A673 (cell line): ENCODE measurements at regions not wholly inside any gene's neighbourhood (a gene's known extent, or its start where the extent isn't known, plus 50 kb on each side); places are given as distances from the start of the nearest gene placed in this dataset.

ENCODE experiments used
- BruUV-seq: library from RNA; stranded (reverse); fragments of 400-500 nt; replicated peaks from 2 replicates; lab custom pipeline; 2021; lab: Mats Ljungman, UMichigan
- CTCF ChIA-PET: fragments of 300-600 bp; sonication (Branson Sonifier 250); formaldehyde crosslinking; loops from one replicate; lab custom pipeline; 2022; ENCODE audit warnings: antibody characterized with exemption; lab: Charles Lee
- POLR2A ChIA-PET: fragments of 300-600 bp; sonication (Branson Sonifier 250); formaldehyde crosslinking; loops from one replicate; lab custom pipeline; 2022; ENCODE audit warnings: antibody characterized with exemption; ENCODE audit not compliant: low non-redundant PET; lab: Charles Lee
- DNase-seq: peaks from one replicate; pipeline ENCODE4 v3.0.0-alpha.2; 2015; ENCODE audit warnings: low spot score
- H3K27ac ChIP-seq: fragments of 200-600 bp; sonication (generic); 2 replicates; pipeline ENCODE4 v1.5.1; 2016; ENCODE audit warnings: mixed run types, low read depth, mild to moderate bottlenecking, mixed read lengths, antibody characterized with exemption, low read length; ENCODE audit not compliant: poor library complexity, severe bottlenecking
- H3K27me3 ChIP-seq: fragments of 200-600 bp; sonication (generic); replicated peaks from 2 replicates; pipeline ENCODE4 v1.6.1; 2017; ENCODE audit warnings: mixed run types, low read depth, mild to moderate bottlenecking, mixed read lengths, antibody characterized with exemption, low read length; ENCODE audit not compliant: insufficient read depth, poor library complexity
- H3K36me3 ChIP-seq: fragments of 200-600 bp; sonication (generic); 2 replicates; pipeline ENCODE4 v1.6.1; 2016; ENCODE audit warnings: mixed run types, mild to moderate bottlenecking, mixed read lengths, antibody characterized with exemption, low read length; ENCODE audit not compliant: insufficient read depth, poor library complexity, severe bottlenecking
- H3K4me1 ChIP-seq: fragments of 200-600 bp; sonication (generic); 2 replicates; pipeline ENCODE4 v1.6.1; 2017; ENCODE audit warnings: mixed run types, mild to moderate bottlenecking, mixed read lengths, antibody characterized with exemption, low read length; ENCODE audit not compliant: insufficient read depth, poor library complexity, severe bottlenecking
- H3K4me3 ChIP-seq: fragments of 200-600 bp; sonication (generic); 2 replicates; pipeline ENCODE4 v1.5.1; 2016; ENCODE audit warnings: low read depth, mixed run types, mild to moderate bottlenecking, mixed read lengths, low read length; ENCODE audit not compliant: poor library complexity, severe bottlenecking
- H3K9me3 ChIP-seq: fragments of 200-600 bp; sonication (generic); 2 replicates; pipeline ENCODE4 v1.6.1; 2016; ENCODE audit warnings: mixed run types, low read depth, mild to moderate bottlenecking, mixed read lengths, antibody characterized with exemption, low read length; ENCODE audit not compliant: poor library complexity, severe bottlenecking
- CTCF ChIP-seq: fragments of 300-800, 200-600 bp; sonication (generic); conservative IDR thresholded peaks from 2 replicates; pipeline ENCODE4 v1.5.1; 2017; ENCODE audit warnings: low read depth, mild to moderate bottlenecking, antibody characterized with exemption, low read length, moderate library complexity, mixed read lengths
- EZH2 ChIP-seq: fragments of 200-600 bp; sonication (generic); IDR thresholded peaks from 2 replicates; pipeline ENCODE4 v1.6.1; 2017; ENCODE audit warnings: borderline replicate concordance, low read depth, mild to moderate bottlenecking, mixed read lengths, antibody characterized with exemption, low read length; ENCODE audit not compliant: poor library complexity, severe bottlenecking
- intact Hi-C: fragments of 100-400 bp; cut with micrococcal nuclease; formaldehyde crosslinking; loops from one replicate; pipeline ENCODE4 v1.10.0; 2022; ENCODE audit not compliant: unreplicated experiment

GRCh38 chr6:19034986-19035385 is 647.8 kb downstream of the RNF144B start:
- no peaks in the 10 kb centered on the region for H3K27me3 ChIP-seq
- TF ChIP-seq EZH2 (no peak), CTCF (no peak)
- DNase-seq, result no peak
- intact Hi-C loops, result no loop called here
- H3K4me1 ChIP-seq, result no peaks in the 10 kb centered on the region
- no peaks in the 10 kb centered on the region for H3K9me3 ChIP-seq
- POLR2A ChIA-PET, result no interaction called here
- H3K4me3 ChIP-seq, result no peak overlapping the region
- no peaks in the 10 kb centered on the region for H3K36me3 ChIP-seq
- CTCF ChIA-PET, result no interaction called here
- no peak overlapping the region for H3K27ac ChIP-seq
- no TSS peak for BruUV-seq

- DNase-seq, result no peak
- TF ChIP-seq EZH2 (no peak), CTCF (no peak)
- H3K36me3 ChIP-seq, result no peaks in the 10 kb centered on the region
- CTCF ChIA-PET, result no interaction called here
- POLR2A ChIA-PET, result no interaction called here
- H3K4me1 ChIP-seq, result no peaks in the 10 kb centered on the region
- no peak overlapping the region for H3K4me3 ChIP-seq
- no peak overlapping the region for H3K27ac ChIP-seq
- no peaks in the 10 kb centered on the region for H3K9me3 ChIP-seq
- intact Hi-C loops, result no loop called here
- no TSS peak for BruUV-seq
- H3K27me3 ChIP-seq, result no peaks in the 10 kb centered on the region
Observed at GRCh38 chr6:19035461-19036195, 648.5 kb downstream of the RNF144B start.

GRCh38 chr6:19036196-19036555 is 649.0 kb downstream of the RNF144B start:
- H3K4me3 ChIP-seq, result no peak overlapping the region
- intact Hi-C loops, result no loop called here
- TF ChIP-seq CTCF (no peak), EZH2 (no peak)
- no peaks in the 10 kb centered on the region for H3K4me1 ChIP-seq
- no peak overlapping the region for H3K27ac ChIP-seq
- DNase-seq, result no peak
- BruUV-seq, result no TSS peak
- no peaks in the 10 kb centered on the region for H3K36me3 ChIP-seq
- ChIA-PET POLR2A (no interaction called here), CTCF (no interaction called here)
- H3K27me3 ChIP-seq, result no peaks in the 10 kb centered on the region
- H3K9me3 ChIP-seq, result no peaks in the 10 kb centered on the region
